MM.1S (cell line): ENCODE measurements at regions not wholly inside any gene's neighbourhood (a gene's known extent, or its start where the extent isn't known, plus 50 kb on each side); places are given as distances from the start of the nearest gene placed in this dataset.

Experiments
- EZH2 ChIP-seq: fragments of 300-600 bp; sonication (generic); optimal IDR thresholded peaks from 2 replicates; pipeline ENCODE3; 2017; ENCODE audit warnings: low read depth, mild to moderate bottlenecking, antibody characterized with exemption, low read length, mixed read lengths
- EZH2phosphoT487 ChIP-seq: fragments of 300-600 bp; sonication (generic); IDR thresholded peaks from 2 replicates; pipeline ENCODE4 v1.6.1; 2018; ENCODE audit warnings: antibody characterized with exemption, low read length
- TF ChIP-seq, protein P1 (sequence below): fragments of 300-600 bp; sonication (generic); IDR thresholded peaks from 2 replicates; pipeline ENCODE4 v1.5.1; 2016; ENCODE audit warnings: antibody characterized with exemption, low read length, mixed read lengths

DNA sequence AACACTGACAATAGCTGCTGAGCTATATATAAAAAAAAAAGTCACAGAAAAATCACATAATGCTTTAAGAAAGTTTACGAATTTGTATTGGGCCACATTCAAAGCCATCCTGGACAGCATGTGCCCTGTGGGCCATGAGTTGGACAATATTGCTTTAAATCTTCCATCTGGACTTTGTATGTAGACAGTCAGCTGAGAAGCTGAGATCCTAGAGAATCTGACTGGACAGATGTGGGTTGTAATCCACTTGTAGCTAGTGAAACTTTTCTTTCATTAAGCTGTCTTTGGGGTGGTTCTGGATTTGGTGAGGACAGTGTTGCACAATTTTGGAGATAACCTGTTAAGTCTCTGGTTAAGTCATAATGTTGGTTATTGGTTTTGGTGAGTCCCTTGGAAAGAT, 824.5 kb downstream of the CCSER2 start:
- TF ChIP-seq, protein P1, sequence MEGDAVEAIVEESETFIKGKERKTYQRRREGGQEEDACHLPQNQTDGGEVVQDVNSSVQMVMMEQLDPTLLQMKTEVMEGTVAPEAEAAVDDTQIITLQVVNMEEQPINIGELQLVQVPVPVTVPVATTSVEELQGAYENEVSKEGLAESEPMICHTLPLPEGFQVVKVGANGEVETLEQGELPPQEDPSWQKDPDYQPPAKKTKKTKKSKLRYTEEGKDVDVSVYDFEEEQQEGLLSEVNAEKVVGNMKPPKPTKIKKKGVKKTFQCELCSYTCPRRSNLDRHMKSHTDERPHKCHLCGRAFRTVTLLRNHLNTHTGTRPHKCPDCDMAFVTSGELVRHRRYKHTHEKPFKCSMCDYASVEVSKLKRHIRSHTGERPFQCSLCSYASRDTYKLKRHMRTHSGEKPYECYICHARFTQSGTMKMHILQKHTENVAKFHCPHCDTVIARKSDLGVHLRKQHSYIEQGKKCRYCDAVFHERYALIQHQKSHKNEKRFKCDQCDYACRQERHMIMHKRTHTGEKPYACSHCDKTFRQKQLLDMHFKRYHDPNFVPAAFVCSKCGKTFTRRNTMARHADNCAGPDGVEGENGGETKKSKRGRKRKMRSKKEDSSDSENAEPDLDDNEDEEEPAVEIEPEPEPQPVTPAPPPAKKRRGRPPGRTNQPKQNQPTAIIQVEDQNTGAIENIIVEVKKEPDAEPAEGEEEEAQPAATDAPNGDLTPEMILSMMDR, result no peak
- TF ChIP-seq EZH2 (no peak), EZH2phosphoT487 (no peak)
